Renal cortical epithelial cell (primary cell): ENCODE measurements at regions not wholly inside any gene's neighbourhood (a gene's known extent, or its start where the extent isn't known, plus 50 kb on each side); places are given as distances from the start of the nearest gene placed in this dataset.

Experiments used
- DNase-seq: peaks from one replicate; pipeline ENCODE4 v3.0.0-alpha.2; 2011; ENCODE audit warnings: low read depth

GRCh38 chrY:8994001-8994400 lies 343.3 kb upstream of the TSPY4 start:
- peak; percentile 3 for DNase-seq

DNA sequence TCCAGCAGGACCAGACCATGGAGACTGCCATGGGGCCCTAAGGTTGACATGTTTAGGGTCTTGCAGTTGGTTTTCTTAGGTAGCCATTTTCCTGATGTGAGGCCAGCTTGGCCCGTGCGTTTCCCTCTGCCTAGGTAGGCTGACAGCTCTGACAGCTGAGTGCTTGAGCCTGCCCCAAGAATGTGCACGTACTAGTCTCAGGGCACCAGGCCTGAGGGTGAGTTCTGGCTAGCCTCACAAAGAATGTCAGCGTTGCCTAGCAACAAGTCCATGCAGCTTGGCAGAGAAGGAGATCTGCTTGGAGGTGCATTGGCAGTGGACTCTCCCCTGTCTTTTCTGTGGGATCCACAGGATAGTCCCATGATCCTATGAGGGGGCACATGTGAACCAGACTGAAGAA lies 336.0 kb upstream of the TSPY4 start:
- peak; percentile 53 for DNase-seq

- no peak for DNase-seq
Observed at GRCh38 chrY:9003739-9004138, 333.5 kb upstream of the TSPY4 start.

GRCh38 chrY:9008648-9009047 lies 328.6 kb upstream of the TSPY4 start:
- no peak for DNase-seq

GRCh38 chrY:9016916-9017315 lies 320.3 kb upstream of the TSPY4 start:
- DNase-seq: no peak

GRCh38 chrY:9018401-9018800 lies 318.9 kb upstream of the TSPY4 start:
- DNase-seq: no peak

GRCh38 chrY:9027729-9028375 lies 309.4 kb upstream of the TSPY4 start:
- peak; percentile 84 for DNase-seq

DNA sequence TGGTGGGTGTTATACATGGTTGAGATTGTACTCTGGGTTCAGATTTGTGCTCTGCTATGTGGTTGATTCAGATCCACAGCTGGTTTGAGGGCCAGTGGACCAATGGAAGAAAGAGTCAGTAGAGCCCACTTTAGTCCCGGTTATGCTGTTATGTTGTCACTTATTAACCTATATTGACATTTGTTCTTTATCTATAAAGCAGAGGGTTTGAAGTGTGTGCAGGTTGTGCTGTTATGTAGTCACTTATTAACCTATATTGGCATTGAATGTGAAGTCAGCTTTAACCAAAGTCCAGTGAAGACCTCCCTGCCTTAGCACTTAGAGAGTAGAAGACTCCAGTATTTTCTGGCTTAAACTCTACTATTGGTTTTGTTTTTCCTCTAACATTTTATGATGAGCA lies 307.3 kb upstream of the TSPY4 start:
- peak; percentile 37 for DNase-seq

DNA sequence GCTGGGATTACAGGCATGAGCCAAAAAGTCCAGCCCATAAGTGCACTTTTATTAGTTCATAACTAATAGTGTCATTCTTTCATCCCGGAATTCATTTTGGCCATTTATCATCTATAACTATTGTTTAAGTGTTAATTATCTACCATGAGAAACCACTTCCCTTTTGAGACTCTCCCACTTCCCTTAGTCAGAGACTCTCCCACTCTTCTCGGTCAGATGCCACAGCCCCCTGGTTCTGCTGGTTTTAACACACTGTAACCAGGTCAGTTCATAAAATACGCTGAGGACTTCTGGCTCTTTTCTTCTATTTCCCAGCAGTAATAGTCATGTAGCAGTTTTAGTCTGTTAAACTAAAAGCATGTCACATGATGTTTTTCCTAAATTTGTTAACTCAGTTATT lies 303.0 kb upstream of the TSPY4 start:
- peak; percentile 45 for DNase-seq

- peak; percentile 50 for DNase-seq
Observed at GRCh38 chrY:9035246-9035645, 302.0 kb upstream of the TSPY4 start.

- no peak for DNase-seq
Observed at GRCh38 chrY:9041474-9041873, 295.8 kb upstream of the TSPY4 start.
